BJ (cell line): ENCODE measurements at regions not wholly inside any gene's neighbourhood (a gene's known extent, or its start where the extent isn't known, plus 50 kb on each side); places are given as distances from the start of the nearest gene placed in this dataset.

ENCODE experiments used
- CTCF ChIA-PET: fragments of 350-600 bp; formaldehyde crosslinking; extraction: SDS; loops from one replicate; lab custom pipeline; 2021; ENCODE audit warnings: antibody characterized with exemption, inconsistent platforms; lab: Yijun Ruan, JAX
- POLR2A ChIA-PET: fragments of 300-600 bp; sonication (Branson Sonifier 250); formaldehyde crosslinking; extraction: SDS; loops from one replicate; lab custom pipeline; 2021; ENCODE audit warnings: antibody characterized with exemption; lab: Charles Lee
- DNase-seq: peaks from one replicate; pipeline ENCODE4 v3.0.0-alpha.2; 2011; ENCODE audit warnings: low read depth
- H3K27me3 ChIP-seq: 2 replicates; pipeline ENCODE4 v1.6.0; 2011; ENCODE audit warnings: low read length; ENCODE audit not compliant: control insufficient read depth, insufficient read depth
- H3K36me3 ChIP-seq: 2 replicates; pipeline ENCODE4 v1.5.1; 2011; ENCODE audit warnings: low read length; ENCODE audit not compliant: control insufficient read depth, insufficient read depth
- H3K4me3 ChIP-seq: 2 replicates; pipeline ENCODE4 v1.5.1; 2011; ENCODE audit warnings: low read depth, mild to moderate bottlenecking, control low read depth, low read length
- CTCF ChIP-seq: IDR thresholded peaks from 2 replicates; pipeline ENCODE4 v1.5.1; 2011; ENCODE audit warnings: low read depth, mild to moderate bottlenecking, control low read depth, inconsistent platforms, low read length, moderate library complexity; ENCODE audit not compliant: insufficient read depth

GRCh38 chr13:63691474-63691873, 2275.8 kb upstream of the PCDH20 start:
- TF ChIP-seq CTCF, result no peak
- no peak for DNase-seq
- no peaks in the 10 kb centered on the region for H3K27me3 ChIP-seq
- CTCF ChIA-PET, result no interaction called here
- no peak overlapping the region for H3K4me3 ChIP-seq
- no peaks in the 10 kb centered on the region for H3K36me3 ChIP-seq
- POLR2A ChIA-PET, result no interaction called here

GRCh38 chr13:63690672-63691071, 2275.0 kb upstream of the PCDH20 start:
- Histone ChIP-seq H3K27me3 (no peaks in the 10 kb centered on the region), H3K4me3 (no peak overlapping the region), H3K36me3 (no peaks in the 10 kb centered on the region)
- ChIA-PET CTCF (no interaction called here), POLR2A (no interaction called here)
- no peak for DNase-seq
- no peak for TF ChIP-seq CTCF

- POLR2A ChIA-PET, result no interaction called here
- DNase-seq, result no peak
- H3K27me3 ChIP-seq, result no peaks in the 10 kb centered on the region
- CTCF ChIA-PET, result no interaction called here
- TF ChIP-seq CTCF, result no peak
- no peak overlapping the region for H3K4me3 ChIP-seq
- H3K36me3 ChIP-seq, result no peaks in the 10 kb centered on the region
Measured at GRCh38 chr13:63684822-63685221, 2269.2 kb upstream of the PCDH20 start.

- DNase-seq, result no peak
- POLR2A ChIA-PET, result no interaction called here
- no peaks in the 10 kb centered on the region for H3K27me3 ChIP-seq
- H3K36me3 ChIP-seq, result no peaks in the 10 kb centered on the region
- CTCF ChIA-PET, result no interaction called here
- TF ChIP-seq CTCF, result no peak
- no peak overlapping the region for H3K4me3 ChIP-seq
Measured at GRCh38 chr13:63680704-63681103, 2265.1 kb upstream of the PCDH20 start.

- ChIA-PET CTCF (no interaction called here), POLR2A (no interaction called here)
- no peak for TF ChIP-seq CTCF
- H3K27me3 ChIP-seq, result no peaks in the 10 kb centered on the region
- H3K36me3 ChIP-seq, result no peaks in the 10 kb centered on the region
- no peak overlapping the region for H3K4me3 ChIP-seq
- DNase-seq, result no peak
Measured at GRCh38 chr13:63671296-63671695, 2255.6 kb upstream of the PCDH20 start.

GRCh38 chr13:63651394-63651793, 2235.7 kb upstream of the PCDH20 start:
- H3K4me3 ChIP-seq, result no peak overlapping the region
- no peak for DNase-seq
- H3K36me3 ChIP-seq, result no peaks in the 10 kb centered on the region
- TF ChIP-seq CTCF, result no peak
- POLR2A ChIA-PET, result no interaction called here
- CTCF ChIA-PET, result no interaction called here
- H3K27me3 ChIP-seq, result no peaks in the 10 kb centered on the region
